HEK293T (cell line): ENCODE measurements at regions not wholly inside any gene's neighbourhood (a gene's known extent, or its start where the extent isn't known, plus 50 kb on each side); places are given as distances from the start of the nearest gene placed in this dataset.

Source experiments
- CTBP1 ChIP-seq: fragments of 450-650 bp; IDR thresholded peaks from 2 replicates; pipeline ENCODE4 v1.6.1; 2016; ENCODE audit warnings: borderline replicate concordance
- ELF4 ChIP-seq: fragments of 450-650 bp; IDR thresholded peaks from 2 replicates; pipeline ENCODE4 v1.6.1; 2017; ENCODE audit warnings: antibody characterized with exemption
- FOXA1 ChIP-seq: fragments of 450-650 bp; IDR thresholded peaks from 2 replicates; pipeline ENCODE4 v1.6.1; 2016; ENCODE audit warnings: mild to moderate bottlenecking
- FOXK2 ChIP-seq: fragments of 450-650 bp; IDR thresholded peaks from 2 replicates; pipeline ENCODE4 v1.6.1; 2016; ENCODE audit warnings: mild to moderate bottlenecking
- FOXM1 ChIP-seq: fragments of 450-650 bp; IDR thresholded peaks from 2 replicates; pipeline ENCODE4 v1.6.1; 2017; ENCODE audit warnings: mild to moderate bottlenecking, borderline replicate concordance
- NFRKB ChIP-seq: fragments of 450-650 bp; IDR thresholded peaks from 2 replicates; pipeline ENCODE4 v1.6.1; 2016; ENCODE audit warnings: mild to moderate bottlenecking, moderate library complexity
- SUZ12 ChIP-seq: fragments of 450-650 bp; IDR thresholded peaks from 2 replicates; pipeline ENCODE4 v1.6.1; 2016; ENCODE audit warnings: mild to moderate bottlenecking
- TF ChIP-seq, protein P1 (sequence below): fragments of 450-650 bp; IDR thresholded peaks from 2 replicates; pipeline ENCODE4 v1.6.1; 2016

GRCh38 chr5:166772770-166773169 lies 1518.7 kb upstream of the WWC1 start:
- TF ChIP-seq FOXA1 (no peak), NFRKB (no peak), FOXM1 (no peak), SUZ12 (no peak), CTBP1 (no peak), ELF4 (no peak), FOXK2 (no peak)
- TF ChIP-seq, protein P1, sequence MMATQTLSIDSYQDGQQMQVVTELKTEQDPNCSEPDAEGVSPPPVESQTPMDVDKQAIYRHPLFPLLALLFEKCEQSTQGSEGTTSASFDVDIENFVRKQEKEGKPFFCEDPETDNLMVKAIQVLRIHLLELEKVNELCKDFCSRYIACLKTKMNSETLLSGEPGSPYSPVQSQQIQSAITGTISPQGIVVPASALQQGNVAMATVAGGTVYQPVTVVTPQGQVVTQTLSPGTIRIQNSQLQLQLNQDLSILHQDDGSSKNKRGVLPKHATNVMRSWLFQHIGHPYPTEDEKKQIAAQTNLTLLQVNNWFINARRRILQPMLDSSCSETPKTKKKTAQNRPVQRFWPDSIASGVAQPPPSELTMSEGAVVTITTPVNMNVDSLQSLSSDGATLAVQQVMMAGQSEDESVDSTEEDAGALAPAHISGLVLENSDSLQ: no peak
